Posterior cingulate gyrus (tissue), 11 donors: ENCODE measurements at regions not wholly inside any gene's neighbourhood (a gene's known extent, or its start where the extent isn't known, plus 50 kb on each side); places are given as distances from the start of the nearest gene placed in this dataset.
A peak's percentile ranks its signal among the peaks of the same experiment; 100 is the strongest.
"Not testable (repeated sequence)": the region's sequence is repeated elsewhere in the genome, so short reads cannot be mapped to it uniquely, and the experiment has no call there.

Source experiments
- DNase-seq, 10 donors: peaks; one replicate each; pipeline versions ENCODE4 v3.0.0 to v3.0.0-alpha.2; 2020 to 2021; ENCODE audit warnings: mixed read lengths in 3 of 10
- intact Hi-C: fragments of 100-400 bp; cut with DNase I; formaldehyde crosslinking; loops from one replicate; pipeline ENCODE4 v1.15.1; 2023

GRCh38 chr3:153634683-153635082, 472.7 kb downstream of the RAP2B start:
- intact Hi-C loops: no loop called here
- no peak for DNase-seq

GRCh38 chr3:153639631-153640030, 477.6 kb downstream of the RAP2B start:
- intact Hi-C loops: no loop called here
- DNase-seq: peak in 1 of 10 donors; percentile 44

GRCh38 chr3:153640689-153641665, 479.0 kb downstream of the RAP2B start:
- intact Hi-C loops: no loop called here
- DNase-seq: peak in 1 of 10 donors; percentile 59

GRCh38 chr3:153642576-153642975, 478.6 kb upstream of the ARHGEF26 start:
- intact Hi-C loops, DNase-seq: not testable (repeated sequence)

GRCh38 chr3:153643471-153643870, 477.7 kb upstream of the ARHGEF26 start:
- DNase-seq, intact Hi-C loops: not testable (repeated sequence)

- intact Hi-C loops: no loop called here
- no peak for DNase-seq
These were observed 471.8 kb upstream of the ARHGEF26 start for GRCh38 chr3:153649286-153649839.

- no peak for DNase-seq
- intact Hi-C loops: no loop called here
These were observed 469.1 kb upstream of the ARHGEF26 start for GRCh38 chr3:153652076-153652475.

- intact Hi-C loops: no loop called here
- no peak for DNase-seq
These were observed 464.1 kb upstream of the ARHGEF26 start for GRCh38 chr3:153657046-153657445.

GRCh38 chr3:153657461-153657860, 463.7 kb upstream of the ARHGEF26 start:
- no peak for DNase-seq
- intact Hi-C loops: no loop called here

- no peak for DNase-seq
- intact Hi-C loops: no loop called here
These were observed 463.1 kb upstream of the ARHGEF26 start for GRCh38 chr3:153658136-153658535.

GRCh38 chr3:153666991-153667740, 454.0 kb upstream of the ARHGEF26 start:
- intact Hi-C loops: no loop called here
- DNase-seq: no peak

- no peak for DNase-seq
- intact Hi-C loops: no loop called here
These were observed 451.7 kb upstream of the ARHGEF26 start for GRCh38 chr3:153669527-153669926.

- intact Hi-C loops: no loop called here
These were observed 450.6 kb upstream of the ARHGEF26 start for GRCh38 chr3:153670577-153670976.

GRCh38 chr3:153673853-153674252, 447.3 kb upstream of the ARHGEF26 start:
- DNase-seq: no peak
- intact Hi-C loops: no loop called here

More at GRCh38 chr3:153670577-153670976, 450.6 kb upstream of the ARHGEF26 start:
- DNase-seq: no peak

GRCh38 chr3:153679714-153680113, 441.5 kb upstream of the ARHGEF26 start:
- intact Hi-C loops: no loop called here
- no peak for DNase-seq

GRCh38 chr3:153680526-153680925, 440.7 kb upstream of the ARHGEF26 start:
- no peak for DNase-seq

GRCh38 chr3:153681057-153681456, 440.1 kb upstream of the ARHGEF26 start:
- intact Hi-C loops: no loop called here
- DNase-seq: no peak

More at GRCh38 chr3:153680526-153680925, 440.7 kb upstream of the ARHGEF26 start:
- intact Hi-C loops: no loop called here

GRCh38 chr3:153688301-153689120, 432.7 kb upstream of the ARHGEF26 start:
- intact Hi-C loops: no loop called here
- DNase-seq: no peak

GRCh38 chr3:153693207-153693606, 428.0 kb upstream of the ARHGEF26 start:
- intact Hi-C loops: no loop called here
- DNase-seq: no peak

GRCh38 chr3:153702106-153702505, 419.1 kb upstream of the ARHGEF26 start:
- intact Hi-C loops: no loop called here
- DNase-seq: no peak
